GM12873 (cell line): ENCODE measurements at regions not wholly inside any gene's neighbourhood (a gene's known extent, or its start where the extent isn't known, plus 50 kb on each side); places are given as distances from the start of the nearest gene placed in this dataset.

Experiments
- TF ChIP-seq, protein P1 (sequence below): IDR thresholded peaks from 2 replicates; pipeline ENCODE4 v1.5.1; 2012; ENCODE audit warnings: low read depth, mild to moderate bottlenecking, moderate library complexity, low read length, control low read depth; ENCODE audit not compliant: insufficient read depth; ENCODE audit errors: missing control alignments

DNA sequence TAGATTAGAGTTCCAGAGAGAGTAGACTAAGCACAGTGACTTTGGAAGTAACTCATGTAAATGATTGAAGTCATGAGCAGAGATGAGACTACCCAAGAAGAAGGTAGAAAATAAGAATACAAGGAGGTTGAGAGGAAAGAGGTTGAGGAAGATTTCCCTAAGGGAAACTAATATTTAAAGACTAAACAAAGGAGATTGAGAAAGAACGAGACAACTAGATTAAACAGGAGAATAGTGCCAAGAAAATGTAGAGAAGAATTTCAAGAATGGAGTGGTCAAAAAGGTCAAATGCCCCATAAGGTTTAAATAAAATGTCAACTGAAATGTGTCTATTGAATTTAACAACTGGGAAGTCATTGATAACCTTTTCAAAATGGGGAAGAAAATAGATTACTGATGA, 59.0 kb downstream of the RPS29 start:
- TF ChIP-seq, protein P1, sequence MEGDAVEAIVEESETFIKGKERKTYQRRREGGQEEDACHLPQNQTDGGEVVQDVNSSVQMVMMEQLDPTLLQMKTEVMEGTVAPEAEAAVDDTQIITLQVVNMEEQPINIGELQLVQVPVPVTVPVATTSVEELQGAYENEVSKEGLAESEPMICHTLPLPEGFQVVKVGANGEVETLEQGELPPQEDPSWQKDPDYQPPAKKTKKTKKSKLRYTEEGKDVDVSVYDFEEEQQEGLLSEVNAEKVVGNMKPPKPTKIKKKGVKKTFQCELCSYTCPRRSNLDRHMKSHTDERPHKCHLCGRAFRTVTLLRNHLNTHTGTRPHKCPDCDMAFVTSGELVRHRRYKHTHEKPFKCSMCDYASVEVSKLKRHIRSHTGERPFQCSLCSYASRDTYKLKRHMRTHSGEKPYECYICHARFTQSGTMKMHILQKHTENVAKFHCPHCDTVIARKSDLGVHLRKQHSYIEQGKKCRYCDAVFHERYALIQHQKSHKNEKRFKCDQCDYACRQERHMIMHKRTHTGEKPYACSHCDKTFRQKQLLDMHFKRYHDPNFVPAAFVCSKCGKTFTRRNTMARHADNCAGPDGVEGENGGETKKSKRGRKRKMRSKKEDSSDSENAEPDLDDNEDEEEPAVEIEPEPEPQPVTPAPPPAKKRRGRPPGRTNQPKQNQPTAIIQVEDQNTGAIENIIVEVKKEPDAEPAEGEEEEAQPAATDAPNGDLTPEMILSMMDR = no peak

DNA sequence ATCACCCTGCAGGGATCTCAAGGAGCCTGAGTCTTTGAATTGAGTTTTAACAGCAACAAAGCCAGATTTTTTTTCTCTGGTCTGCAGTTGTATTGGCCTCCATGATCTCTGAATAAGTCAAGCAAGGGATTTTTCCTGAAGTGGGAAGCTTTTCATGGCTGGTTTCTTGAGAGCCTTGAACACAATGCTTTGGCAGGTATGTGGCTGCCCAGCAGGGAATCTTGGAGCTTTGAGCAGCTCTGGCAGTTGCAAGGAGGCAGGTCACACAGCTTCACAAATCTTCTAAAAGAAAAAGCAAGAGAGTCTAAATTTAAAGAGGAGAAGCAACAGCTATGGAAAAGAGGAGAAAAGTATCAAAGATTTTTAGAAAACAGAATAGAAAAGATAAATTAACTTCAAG, 60.1 kb downstream of the RPS29 start:
- TF ChIP-seq, protein P1 = no peak

DNA sequence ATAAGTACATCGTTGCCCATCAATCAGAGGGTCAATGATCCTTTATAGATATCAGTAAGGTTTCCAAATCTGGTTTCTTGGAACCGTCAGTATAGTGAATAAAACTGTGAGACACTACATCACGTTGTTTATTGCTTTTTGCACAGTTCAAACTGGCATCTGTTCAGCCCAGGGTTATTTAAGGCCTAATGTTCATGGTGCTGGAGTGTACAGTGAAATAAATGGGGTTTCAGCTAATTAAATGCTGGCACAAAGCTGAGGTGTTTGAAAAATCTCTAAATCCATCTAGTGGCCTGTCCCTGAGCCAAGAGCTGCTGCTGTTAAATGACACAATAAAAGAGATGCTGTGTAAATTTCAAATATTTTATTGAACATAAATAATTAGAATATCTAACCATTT, 69.9 kb downstream of the RPS29 start:
- TF ChIP-seq, protein P1 = no peak

DNA sequence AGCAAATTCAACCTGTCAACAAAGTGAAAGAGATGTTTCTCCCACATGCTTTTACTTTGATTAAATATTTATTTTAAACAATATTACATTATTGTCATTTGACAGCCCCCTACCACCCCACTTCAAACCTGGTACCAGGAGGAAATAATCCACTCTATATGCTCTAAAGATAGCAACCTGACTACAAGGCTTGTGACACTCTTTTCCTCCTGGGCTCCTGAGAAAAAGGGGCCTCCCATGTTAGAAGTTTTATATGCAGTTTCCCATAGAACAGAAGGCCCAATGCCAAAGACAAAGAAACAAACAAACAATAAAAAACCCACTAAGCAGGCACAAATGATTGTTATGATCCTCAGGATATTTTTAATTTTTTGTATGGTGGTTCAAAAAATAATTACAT, 73.6 kb downstream of the RPS29 start:
- TF ChIP-seq, protein P1 = no peak

DNA sequence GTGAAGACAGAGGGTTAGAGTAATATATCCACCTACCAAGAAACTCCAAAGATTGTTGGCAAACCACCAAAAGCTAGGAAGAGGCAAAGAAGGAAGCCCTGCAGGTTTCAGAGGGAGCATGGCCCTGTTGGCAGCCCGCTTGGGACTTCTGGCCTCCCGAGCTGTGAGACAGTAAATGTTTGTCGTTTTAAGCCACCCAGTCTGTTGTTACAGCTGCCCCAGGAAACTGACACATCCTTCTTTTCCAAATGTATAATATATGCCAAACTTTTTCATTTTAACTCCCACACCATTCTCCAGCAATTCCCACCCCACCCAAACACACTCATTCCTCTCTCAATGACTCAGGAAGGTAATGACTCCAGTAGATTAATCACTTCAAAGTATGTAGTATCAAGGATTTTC, 74.0 kb downstream of the RPS29 start:
- TF ChIP-seq, protein P1 = no peak

DNA sequence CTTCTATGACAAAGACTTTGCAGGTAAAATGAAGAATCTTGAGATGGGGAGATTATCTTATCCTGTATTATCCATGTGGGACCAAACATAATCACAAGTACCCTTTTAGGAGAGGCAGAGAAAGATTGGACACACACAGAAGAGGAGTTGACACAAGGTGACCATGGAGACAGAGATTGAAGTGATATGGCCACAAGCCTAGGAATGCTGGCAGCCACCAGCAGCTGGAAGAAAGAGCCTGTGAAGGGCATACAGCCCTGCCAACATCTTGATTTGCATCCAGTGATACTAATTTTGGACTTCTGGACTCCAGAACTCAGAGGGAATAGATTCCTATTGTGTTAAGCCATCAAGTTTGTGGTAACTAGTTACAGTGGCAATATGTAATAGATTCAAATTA, 78.1 kb downstream of the RPS29 start:
- TF ChIP-seq, protein P1 = no peak

DNA sequence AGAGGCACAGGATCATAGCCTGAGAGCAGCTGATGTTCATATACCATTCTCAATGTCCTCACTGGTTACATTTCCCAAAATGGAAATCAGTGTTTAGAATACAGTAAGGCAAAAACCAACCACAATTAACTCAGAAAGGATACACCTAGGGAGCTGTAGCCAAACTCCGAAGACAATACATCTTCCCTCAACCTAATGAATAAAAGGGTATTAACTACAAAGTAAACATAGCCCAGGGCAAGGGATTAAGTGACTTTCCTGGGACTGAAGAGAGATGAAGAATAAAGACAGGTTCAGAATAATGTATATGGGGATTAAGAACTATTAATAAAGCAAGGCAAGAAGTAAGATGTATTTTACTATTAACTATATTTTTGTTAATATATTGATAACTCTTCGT, 79.5 kb downstream of the RPS29 start:
- TF ChIP-seq, protein P1 = no peak
